CD4-positive, alpha-beta T cell (primary cell): ENCODE measurements at regions not wholly inside any gene's neighbourhood (a gene's known extent, or its start where the extent isn't known, plus 50 kb on each side); places are given as distances from the start of the nearest gene placed in this dataset.

Source experiments
- ATAC-seq: fragments of 200-7000 bp; cut with Tn5 transposase; one replicate; pipeline ENCODE4 v1.10.0; 2022; ENCODE audit warnings: mild to moderate bottlenecking; ENCODE audit not compliant: poor library complexity
- CTCF ChIA-PET: fragments of 350-600 bp; sonication (Branson Sonifier 250); formaldehyde crosslinking; loops from one replicate; lab custom pipeline; 2021; ENCODE audit warnings: antibody characterized with exemption, inconsistent platforms; lab: Charles Lee
- POLR2A ChIA-PET: fragments of 350-600 bp; sonication (Branson Sonifier 250); formaldehyde crosslinking; loops from one replicate; lab custom pipeline; 2021; ENCODE audit warnings: antibody characterized with exemption, inconsistent platforms; lab: Charles Lee
- DNase-seq, 14 experiments: peaks; one replicate each; pipeline ENCODE4 v3.0.0-alpha.2; 2013 to 2020; ENCODE audit warnings: mixed read lengths in 2 of 14
- H3K27ac ChIP-seq, 2 donors: one replicate each; pipeline versions ENCODE4 v1.5.1 to v1.7.0; 2013; ENCODE audit warnings: low read length in 2 of 2, low read depth in 1 of 2, mild to moderate bottlenecking in 1 of 2
- H3K27me3 ChIP-seq, 2 experiments: 1 replicate in 1 of 2; 2 replicates in 1 of 2; pipeline versions ENCODE4 v1.6.1 to v1.7.0; 2013; ENCODE audit warnings: low read length in 2 of 2, control low read depth in 1 of 2, mild to moderate bottlenecking in 1 of 2, moderate library complexity in 1 of 2; ENCODE audit not compliant: insufficient read depth in 2 of 2, control insufficient read depth in 1 of 2
- H3K36me3 ChIP-seq: one replicate; pipeline ENCODE4 v1.6.1; 2013; ENCODE audit warnings: low read length, control low read depth; ENCODE audit not compliant: insufficient read depth
- H3K4me1 ChIP-seq: one replicate; pipeline ENCODE4 v1.6.1; 2013; ENCODE audit warnings: low read length, control low read depth; ENCODE audit not compliant: insufficient read depth
- H3K4me3 ChIP-seq: one replicate; pipeline ENCODE4 v1.5.1; 2013; ENCODE audit warnings: mild to moderate bottlenecking, low read length, moderate library complexity
- H3K9me3 ChIP-seq, 2 experiments: 1 replicate in 1 of 2; 2 replicates in 1 of 2; pipeline versions ENCODE4 v1.6.1 to v1.7.0; 2013; ENCODE audit warnings: low read length in 2 of 2, mild to moderate bottlenecking in 2 of 2, control low read depth in 1 of 2, moderate library complexity in 1 of 2; ENCODE audit not compliant: control insufficient read depth in 1 of 2, insufficient read depth in 1 of 2
- H3K27ac Mint-ChIP-seq: one replicate; pipeline ENCODE4 v1.8.0; 2020; ENCODE audit warnings: mixed read lengths
- H3K27me3 Mint-ChIP-seq: one replicate; pipeline ENCODE4 v1.8.0; 2021; ENCODE audit warnings: mixed read lengths
- H3K36me3 Mint-ChIP-seq: one replicate; pipeline ENCODE4 v1.8.0; 2021; ENCODE audit warnings: low read depth, mixed read lengths
- H3K4me1 Mint-ChIP-seq: one replicate; pipeline ENCODE4 v1.8.0; 2021; ENCODE audit warnings: low read depth, mixed read lengths
- H3K4me3 Mint-ChIP-seq: one replicate; pipeline ENCODE4 v1.8.0; 2020; ENCODE audit warnings: mild to moderate bottlenecking, mixed read lengths
- H3K9me3 Mint-ChIP-seq: one replicate; pipeline ENCODE4 v1.8.0; 2020; ENCODE audit warnings: mixed read lengths
- intact Hi-C, 2 experiments: fragments of 100-400 bp; cut with DNase I in 1 of 2; cut with micrococcal nuclease in 1 of 2; formaldehyde crosslinking; loops; one replicate each; pipeline versions ENCODE4 v1.15.1 to v1.9.0; 2023 to 2025; cut with DNase I, micrococcal nuclease
- TF ChIP-seq, protein P1 (sequence below): fragments of 200-600 bp; IDR thresholded peaks from one replicate; pipeline ENCODE4 v1.8.0; 2022; ENCODE audit warnings: antibody characterized with exemption, mild to moderate bottlenecking

- Histone ChIP-seq H3K4me1 (no peaks in the 10 kb centered on the region), H3K27ac (no peak overlapping the region), H3K9me3 (peaks cover 0 to 7% of the 10 kb centered on the region in 2 experiments), H3K27me3 (peaks cover 3% of the 10 kb centered on the region in 2 experiments), H3K36me3 (no peaks in the 10 kb centered on the region), H3K4me3 (no peak overlapping the region)
- ChIA-PET CTCF (no interaction called here), POLR2A (no interaction called here)
- peaks cover 4% of the 10 kb centered on the region for H3K27me3 Mint-ChIP-seq
- no peak for ATAC-seq
- H3K36me3 Mint-ChIP-seq: peaks cover 3% of the 10 kb centered on the region
- TF ChIP-seq, protein P1, sequence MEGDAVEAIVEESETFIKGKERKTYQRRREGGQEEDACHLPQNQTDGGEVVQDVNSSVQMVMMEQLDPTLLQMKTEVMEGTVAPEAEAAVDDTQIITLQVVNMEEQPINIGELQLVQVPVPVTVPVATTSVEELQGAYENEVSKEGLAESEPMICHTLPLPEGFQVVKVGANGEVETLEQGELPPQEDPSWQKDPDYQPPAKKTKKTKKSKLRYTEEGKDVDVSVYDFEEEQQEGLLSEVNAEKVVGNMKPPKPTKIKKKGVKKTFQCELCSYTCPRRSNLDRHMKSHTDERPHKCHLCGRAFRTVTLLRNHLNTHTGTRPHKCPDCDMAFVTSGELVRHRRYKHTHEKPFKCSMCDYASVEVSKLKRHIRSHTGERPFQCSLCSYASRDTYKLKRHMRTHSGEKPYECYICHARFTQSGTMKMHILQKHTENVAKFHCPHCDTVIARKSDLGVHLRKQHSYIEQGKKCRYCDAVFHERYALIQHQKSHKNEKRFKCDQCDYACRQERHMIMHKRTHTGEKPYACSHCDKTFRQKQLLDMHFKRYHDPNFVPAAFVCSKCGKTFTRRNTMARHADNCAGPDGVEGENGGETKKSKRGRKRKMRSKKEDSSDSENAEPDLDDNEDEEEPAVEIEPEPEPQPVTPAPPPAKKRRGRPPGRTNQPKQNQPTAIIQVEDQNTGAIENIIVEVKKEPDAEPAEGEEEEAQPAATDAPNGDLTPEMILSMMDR: no peak
- H3K4me3 Mint-ChIP-seq: no peak overlapping the region
- intact Hi-C loops: no loop called here
- DNase-seq: peak in 2 of 14 experiments; percentile 29 to 37
- no peak overlapping the region for H3K27ac Mint-ChIP-seq
- H3K4me1 Mint-ChIP-seq: no peaks in the 10 kb centered on the region
- H3K9me3 Mint-ChIP-seq: peaks cover 4% of the 10 kb centered on the region
Measured at GRCh38 chr15:70339571-70340493, 242.1 kb upstream of the TLE3 start.

DNA sequence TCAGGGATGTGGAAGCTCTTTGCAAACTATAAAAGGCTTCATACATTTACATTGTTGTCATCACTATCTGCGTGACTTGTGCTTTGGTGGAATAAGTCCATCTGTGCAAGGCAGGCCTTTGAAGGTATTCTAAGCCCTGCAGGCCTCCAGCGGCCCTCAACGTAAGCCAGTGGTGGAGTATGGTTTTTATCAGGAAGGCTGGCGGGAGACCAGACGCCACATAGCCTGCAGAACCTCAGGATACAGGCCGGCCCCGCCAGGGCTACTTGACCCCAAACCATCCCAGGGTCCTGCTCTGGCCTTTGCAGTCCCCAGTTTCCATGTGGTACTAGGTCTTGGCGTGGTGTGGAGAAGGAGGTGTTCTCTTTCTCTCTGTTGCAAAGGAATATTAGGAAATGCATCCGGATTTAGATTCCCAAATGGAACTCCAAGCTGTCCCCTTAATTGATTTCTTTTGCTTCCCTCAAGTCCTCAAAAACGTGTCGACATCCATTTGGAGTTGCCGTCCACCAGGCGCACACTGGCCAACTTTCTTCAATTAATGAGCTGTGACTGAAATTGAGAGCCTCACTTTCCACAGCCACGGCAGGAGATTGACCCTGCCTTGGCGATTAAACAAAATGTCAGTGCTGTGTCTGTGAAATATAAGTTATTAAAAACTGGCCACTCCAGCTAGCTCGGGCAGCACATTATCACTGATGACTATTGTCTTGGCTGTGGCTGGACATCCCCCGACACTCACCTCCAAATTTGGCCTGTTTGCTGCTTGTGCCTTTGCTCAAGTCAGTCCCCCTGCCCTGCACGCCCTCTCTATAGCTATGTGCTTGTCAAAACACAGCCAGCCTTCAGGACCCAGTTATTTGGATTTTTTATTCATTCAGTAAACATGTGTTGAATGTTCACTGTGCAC lies 239.8 kb upstream of the TLE3 start:
- ChIA-PET CTCF (no interaction called here), POLR2A (no interaction called here)
- H3K4me1 Mint-ChIP-seq: no peaks in the 10 kb centered on the region
- ATAC-seq (no peak), DNase-seq (no peak)
- H3K4me3 Mint-ChIP-seq: no peak overlapping the region
- H3K36me3 ChIP-seq: no peaks in the 10 kb centered on the region
- peaks cover 9% of the 10 kb centered on the region for H3K36me3 Mint-ChIP-seq
- no peak overlapping the region for H3K27ac ChIP-seq
- H3K27me3 Mint-ChIP-seq: peaks cover 4% of the 10 kb centered on the region
- H3K27me3 ChIP-seq: peaks cover 3% of the 10 kb centered on the region in 2 experiments
- peaks cover 4 to 16% of the 10 kb centered on the region in 2 experiments for H3K9me3 ChIP-seq
- H3K4me1 ChIP-seq: no peaks in the 10 kb centered on the region
- TF ChIP-seq, protein P1: no peak
- peaks cover 8% of the 10 kb centered on the region for H3K9me3 Mint-ChIP-seq
- H3K27ac Mint-ChIP-seq: no peak overlapping the region
- intact Hi-C loops: no loop called here
- H3K4me3 ChIP-seq: no peak overlapping the region

DNA sequence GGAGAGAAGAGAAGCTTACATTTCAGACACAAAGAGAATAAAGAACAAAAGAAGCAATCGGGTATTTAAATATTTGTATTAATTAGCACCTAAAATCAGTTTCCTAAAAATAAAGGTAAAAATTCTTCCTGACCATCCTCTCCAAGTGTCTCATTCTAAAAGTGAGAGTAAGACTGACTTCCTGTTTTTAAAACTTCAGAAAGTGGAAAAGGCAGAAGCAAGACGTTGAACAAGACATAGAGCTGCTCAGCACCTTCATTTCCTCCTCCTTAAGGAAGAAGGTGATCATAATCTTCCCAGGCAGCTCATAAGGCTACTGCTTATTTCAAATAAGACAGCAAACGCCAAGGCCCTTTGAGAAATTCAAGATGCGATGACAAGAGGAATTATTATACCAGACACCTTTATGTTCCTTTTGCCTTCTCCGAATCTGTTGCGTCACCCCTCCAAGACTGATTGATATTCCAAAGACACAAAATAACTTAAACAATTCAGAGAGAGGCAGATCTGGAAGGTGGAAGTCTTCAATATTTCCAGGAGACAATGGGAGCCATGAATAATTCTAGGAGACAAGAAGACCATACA lies 238.8 kb upstream of the TLE3 start:
- Histone ChIP-seq H3K4me1 (no peaks in the 10 kb centered on the region), H3K4me3 (no peak overlapping the region), H3K27me3 (peaks cover 3% of the 10 kb centered on the region in 2 experiments), H3K9me3 (peaks cover 4 to 16% of the 10 kb centered on the region in 2 experiments), H3K36me3 (no peaks in the 10 kb centered on the region), H3K27ac (no peak overlapping the region)
- Mint-ChIP-seq H3K27ac (no peak overlapping the region), H3K4me1 (no peaks in the 10 kb centered on the region), H3K4me3 (no peak overlapping the region), H3K36me3 (peaks cover 9% of the 10 kb centered on the region), H3K9me3 (peaks cover 8% of the 10 kb centered on the region), H3K27me3 (peaks cover 4% of the 10 kb centered on the region)
- ATAC-seq: no peak
- no peak for DNase-seq
- TF ChIP-seq, protein P1: no peak
- intact Hi-C loops: no loop called here
- ChIA-PET CTCF (no interaction called here), POLR2A (no interaction called here)
